ENCODE measurements at regions not wholly inside any gene's neighbourhood (a gene's known extent, or its start where the extent isn't known, plus 50 kb on each side); places are given as distances from the start of the nearest gene placed in this dataset.

DNA sequence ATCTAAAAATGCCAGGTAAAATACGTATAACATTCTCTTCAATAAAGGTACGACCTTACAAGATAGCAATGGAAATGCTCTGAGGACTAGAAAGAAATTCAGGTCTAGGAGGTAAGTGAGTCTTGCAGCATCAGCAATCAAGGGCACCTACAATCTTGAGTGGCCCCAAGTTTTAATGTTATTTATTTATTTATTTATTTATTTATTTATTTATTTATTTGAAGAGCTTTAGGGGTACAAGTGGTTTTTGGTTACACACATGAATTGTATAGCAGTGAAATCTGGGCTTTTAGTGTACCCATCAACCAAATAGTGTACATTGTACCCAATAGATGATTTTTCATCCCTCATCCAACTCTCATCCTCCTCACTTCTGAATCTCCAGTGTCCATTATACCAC lies 574.0 kb upstream of the POU3F2 start (continued):
- TF ChIP-seq PHF8 (conservative IDR thresholded peaks at IDR 0.05; ENCODE audit: low read depth, low read length) (no peak), NRF1 (IDR thresholded peaks at IDR 0.05; ENCODE audit: low read depth, low read length) (no peak), MAFK (IDR thresholded peaks at IDR 0.05; ENCODE audit: low read depth, low read length) (no peak)
